Ramos (cell line): ENCODE measurements at regions not wholly inside any gene's neighbourhood (a gene's known extent, or its start where the extent isn't known, plus 50 kb on each side); places are given as distances from the start of the nearest gene placed in this dataset.

ENCODE experiments used
- in situ Hi-C: fragments of 300-500 bp; cut with MboI; formaldehyde crosslinking; loops from one replicate; pipeline ENCODE4 v1.14.3; 2022; ENCODE audit warnings: low sequenced_read_pairs; ENCODE audit not compliant: unreplicated experiment

DNA sequence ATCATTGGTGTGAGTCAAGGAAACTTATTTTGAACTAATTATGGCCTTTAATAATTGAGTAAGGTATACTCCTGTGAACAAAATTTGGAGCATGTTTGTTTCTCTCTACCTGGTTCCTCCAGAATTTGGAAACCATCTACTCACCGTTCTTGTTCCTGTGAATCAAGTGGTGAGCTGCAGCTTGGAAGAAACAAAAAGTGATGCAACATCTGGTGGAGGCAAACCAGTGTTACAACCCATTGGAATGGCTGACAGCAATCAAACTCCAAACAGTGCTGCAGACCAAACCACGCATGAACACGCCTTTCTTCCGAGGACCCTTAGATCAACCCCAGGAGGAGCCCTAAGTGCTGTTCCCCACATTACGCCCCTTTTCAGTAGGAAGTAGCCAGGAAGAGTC, 104.7 kb upstream of the VASH1 start:
- in situ Hi-C loops: no loop called here

DNA sequence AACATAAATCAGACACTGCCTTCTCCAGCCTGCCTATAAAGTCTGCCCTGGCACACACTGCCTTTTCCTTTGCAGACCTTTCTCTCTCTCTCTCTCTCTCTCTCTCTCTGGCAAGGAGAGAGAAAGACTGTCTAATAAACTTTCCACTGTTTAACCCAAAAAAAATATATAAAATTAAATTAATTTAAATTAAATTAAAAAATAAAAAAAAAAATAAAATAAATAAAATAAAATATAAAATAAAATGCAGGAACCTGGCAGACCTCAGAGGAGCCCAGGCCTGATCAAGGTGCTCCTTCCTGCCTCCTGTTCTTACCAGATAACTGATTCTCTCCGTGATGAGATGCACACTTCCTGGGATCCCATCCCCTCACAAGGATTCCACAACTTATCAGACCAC, 103.9 kb upstream of the VASH1 start:
- in situ Hi-C loops: no loop called here

DNA sequence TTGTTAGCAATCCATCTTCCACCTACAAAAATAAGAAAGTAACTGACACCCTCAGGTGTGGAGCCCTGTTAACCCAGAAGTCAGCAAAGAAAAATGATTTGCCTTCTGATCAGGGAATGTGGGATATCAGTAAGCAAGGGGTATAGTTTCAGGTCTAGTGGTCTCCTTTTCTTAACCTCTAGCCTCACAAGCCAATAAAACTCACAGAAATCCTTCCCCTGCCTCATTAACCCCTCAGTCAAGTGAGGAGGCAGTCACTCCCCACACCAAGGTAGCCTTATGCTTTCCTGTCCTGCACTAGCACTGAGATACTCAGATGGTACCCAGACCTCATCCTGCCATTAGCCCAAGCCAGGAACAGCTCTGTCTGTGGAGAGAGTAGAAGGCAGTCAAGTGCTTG, 103.4 kb upstream of the VASH1 start:
- in situ Hi-C loops: no loop called here

DNA sequence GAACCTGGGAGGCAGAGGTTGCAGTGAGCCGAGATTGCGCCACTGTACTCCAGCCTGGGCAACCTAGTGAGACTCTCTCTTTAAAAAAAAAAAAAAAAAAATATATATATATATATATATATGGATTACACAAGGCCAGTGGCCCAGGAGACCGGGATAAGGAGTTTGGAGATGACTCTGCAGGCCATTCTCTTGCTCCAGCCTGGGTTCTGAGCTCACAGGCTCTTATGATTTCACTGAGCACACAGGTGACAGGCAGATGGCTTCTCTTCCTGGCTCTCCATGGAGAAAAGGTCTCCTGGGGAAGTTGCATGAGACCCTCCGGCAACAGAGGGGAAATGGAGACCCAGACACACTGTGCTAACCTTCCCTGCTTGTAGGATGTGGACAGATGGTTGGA, 98.7 kb upstream of the VASH1 start:
- in situ Hi-C loops: no loop called here

DNA sequence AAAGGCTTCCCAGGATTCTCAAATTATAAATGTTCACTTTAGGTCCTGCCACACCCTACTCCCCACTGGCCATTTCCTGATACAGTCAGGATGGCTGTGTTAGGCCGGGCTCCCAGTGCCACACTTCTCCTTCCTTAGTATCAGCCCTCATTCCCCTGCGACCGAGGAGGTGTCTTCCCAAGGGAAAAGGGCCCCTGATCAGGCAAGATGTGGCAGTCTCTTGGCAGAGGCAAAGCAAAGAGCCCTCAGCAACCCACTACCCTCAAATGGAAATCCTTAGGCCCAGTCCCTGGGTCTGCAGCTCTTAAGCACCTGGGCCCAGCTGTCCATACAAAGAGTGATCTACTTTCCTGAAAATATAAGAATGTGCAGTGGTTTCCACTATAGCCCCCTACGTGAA, 96.5 kb upstream of the VASH1 start:
- in situ Hi-C loops: no loop called here

DNA sequence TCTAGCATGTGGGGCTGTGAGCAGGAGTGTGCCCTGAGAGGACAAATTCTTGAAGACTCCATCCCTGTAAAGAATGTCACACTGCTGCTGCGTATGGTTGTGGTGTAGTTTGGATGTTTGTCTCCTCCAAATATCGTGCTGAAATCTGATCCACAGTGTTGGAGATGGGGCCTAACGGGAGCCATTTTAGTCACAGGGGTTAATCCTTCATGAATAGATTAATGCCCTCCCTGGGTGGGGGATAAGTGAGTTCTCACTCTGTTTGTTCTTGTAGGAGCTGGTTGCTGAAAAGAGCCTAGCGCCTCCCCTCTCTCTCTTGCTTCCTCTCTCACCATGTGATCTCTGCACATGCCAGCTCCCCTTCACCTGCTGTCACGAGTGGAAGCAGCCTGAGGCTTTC, 94.5 kb upstream of the VASH1 start:
- in situ Hi-C loops: no loop called here

DNA sequence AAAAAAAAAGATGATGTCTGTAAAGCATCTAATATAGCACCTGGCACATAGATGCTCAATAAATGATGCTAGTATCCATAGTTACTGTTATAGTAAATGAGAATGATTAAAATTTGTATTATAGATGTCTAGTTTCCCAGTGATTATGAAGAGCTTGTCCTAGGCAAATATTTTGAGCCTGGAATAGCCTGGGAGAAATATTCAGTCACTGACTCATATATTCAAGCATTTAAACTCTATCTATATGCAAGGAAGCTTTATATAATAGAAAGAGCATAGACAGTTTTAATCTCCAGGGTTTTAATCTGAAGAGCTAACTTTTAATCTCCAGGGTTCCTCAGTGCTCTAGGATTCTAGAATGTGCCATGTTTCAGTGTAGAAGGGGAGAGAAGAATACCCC, 91.5 kb upstream of the VASH1 start:
- in situ Hi-C loops: no loop called here

DNA sequence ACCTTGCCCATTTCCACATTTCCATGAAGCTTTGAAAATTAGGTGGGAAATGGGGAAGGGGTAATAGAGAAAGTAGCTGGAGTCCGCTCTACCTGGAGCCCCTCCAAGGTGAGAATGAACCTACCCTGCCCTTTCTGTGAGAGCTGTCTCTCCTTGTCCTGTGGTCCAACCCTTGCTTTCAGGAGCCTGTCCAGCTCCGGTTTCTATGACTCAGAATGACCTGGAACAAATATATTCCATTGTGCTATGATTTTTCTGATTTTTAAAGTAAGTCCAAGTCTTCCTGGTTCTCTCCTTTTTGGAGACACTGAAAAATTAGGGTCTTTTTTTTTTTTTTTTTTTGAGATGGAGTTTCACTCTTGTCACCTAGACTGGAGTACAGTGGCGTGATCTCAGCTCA, 89.1 kb upstream of the VASH1 start:
- in situ Hi-C loops: no loop called here

DNA sequence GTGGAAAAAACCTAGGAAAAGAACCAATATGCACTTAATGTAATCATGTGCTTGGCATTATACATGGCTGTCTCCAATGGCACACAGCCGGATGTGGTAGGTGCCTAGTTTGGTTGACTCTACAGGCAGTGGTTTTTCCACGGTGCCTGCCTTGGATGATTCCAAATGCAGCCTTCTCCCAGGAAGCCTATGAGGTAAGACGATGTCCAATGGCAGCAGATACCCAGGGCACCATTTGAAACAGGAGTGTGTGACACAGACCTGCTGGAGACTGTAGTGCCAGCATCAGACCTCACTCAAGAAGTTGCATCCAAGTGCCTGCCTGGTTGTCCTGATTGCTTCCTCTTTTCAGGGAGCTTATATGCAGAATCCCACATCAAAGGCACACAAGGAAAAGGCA, 88.0 kb upstream of the VASH1 start:
- in situ Hi-C loops: no loop called here

DNA sequence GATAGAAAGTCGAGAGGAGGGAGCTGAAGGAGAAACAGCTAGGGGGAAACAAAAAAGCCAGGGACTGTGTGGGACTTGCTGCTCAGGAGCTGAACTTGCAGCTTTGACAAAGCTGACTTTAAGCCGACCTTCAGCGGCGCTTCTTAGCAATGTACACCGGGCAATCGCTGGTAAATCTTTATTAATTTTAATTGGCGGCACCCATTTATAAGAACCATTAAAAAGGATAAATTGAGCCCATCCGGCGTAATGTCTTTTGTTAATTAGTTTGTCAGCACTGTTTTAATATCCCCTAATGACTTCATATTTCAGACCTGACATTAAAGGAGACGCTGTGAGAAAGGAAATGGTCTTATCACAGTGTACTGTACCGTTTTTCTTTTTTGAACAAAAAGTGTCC, 86.2 kb upstream of the VASH1 start:
- in situ Hi-C loops: no loop called here

DNA sequence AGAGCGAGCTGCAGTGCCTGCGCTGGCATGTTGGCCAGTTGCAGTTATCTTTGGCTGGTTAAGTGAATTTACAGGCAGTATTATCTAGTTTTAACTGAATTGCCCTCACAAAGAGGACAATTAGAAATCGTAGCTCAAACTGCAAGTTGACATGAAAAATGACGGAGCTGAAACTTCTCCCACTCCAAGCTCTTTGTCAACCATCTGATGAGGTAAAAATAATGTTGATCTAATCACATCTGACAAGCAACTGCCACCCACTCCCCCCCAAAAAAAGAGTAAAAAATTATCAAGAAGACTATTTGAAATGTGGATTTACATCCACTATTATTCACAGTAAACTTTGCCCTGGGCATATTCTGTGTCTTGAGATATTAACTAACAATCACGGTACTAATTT, 84.7 kb upstream of the VASH1 start:
- in situ Hi-C loops: no loop called here

DNA sequence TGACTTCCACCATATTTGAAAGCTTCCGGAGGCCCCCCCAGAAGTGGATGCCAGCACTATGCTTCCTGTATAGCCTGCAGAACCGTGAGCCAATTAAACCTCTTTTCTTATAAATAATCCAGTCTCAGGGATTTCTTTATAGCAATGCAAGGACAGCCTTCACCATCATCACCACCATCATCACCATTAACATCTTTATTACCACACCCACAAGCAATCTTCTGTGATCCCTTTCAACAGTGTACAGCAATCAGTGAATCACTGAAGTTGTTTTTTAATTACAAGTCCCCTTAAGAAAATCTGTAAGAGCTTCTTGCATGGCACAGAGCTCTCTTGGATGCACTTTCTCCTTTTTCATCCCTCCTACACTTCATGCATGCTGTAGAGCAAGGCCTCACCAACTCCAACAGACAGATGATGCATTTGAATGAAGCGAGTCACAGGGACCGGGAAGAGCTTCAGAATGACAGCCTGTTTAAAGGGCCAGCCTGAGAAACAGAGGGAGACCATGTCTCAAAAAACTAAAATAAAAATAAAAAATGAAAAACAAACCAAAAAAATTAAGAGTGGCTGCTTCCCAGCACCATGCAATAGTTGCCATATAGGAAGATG, 83.6 kb upstream of the VASH1 start:
- in situ Hi-C loops: no loop called here

DNA sequence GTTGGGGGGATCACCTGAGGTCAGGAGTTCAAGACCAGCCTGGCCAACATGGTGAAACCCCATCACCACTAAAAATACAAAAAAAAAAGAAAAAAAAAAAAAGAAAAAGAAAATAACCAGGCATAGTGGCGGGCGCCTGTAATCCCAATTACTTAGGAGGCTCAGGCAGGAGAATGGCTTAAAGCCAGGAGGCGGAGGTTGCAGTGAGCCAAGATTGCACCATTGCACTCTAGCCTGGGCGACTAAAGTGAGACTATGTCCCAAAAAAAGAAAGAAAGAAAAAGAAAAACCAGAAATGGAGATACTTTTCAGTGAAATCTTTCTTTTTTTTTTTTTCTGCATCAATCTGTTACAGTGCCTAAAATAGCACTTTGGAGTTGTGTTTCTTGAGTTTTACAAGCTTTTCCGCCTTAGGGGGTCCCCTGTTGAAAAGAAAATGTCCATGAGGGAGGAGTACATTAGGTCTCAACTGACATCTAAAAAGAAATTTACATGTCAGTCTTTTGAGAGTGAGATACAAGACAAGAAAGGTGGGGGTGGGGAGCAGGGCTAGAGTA, 82.9 kb upstream of the VASH1 start:
- in situ Hi-C loops: no loop called here

DNA sequence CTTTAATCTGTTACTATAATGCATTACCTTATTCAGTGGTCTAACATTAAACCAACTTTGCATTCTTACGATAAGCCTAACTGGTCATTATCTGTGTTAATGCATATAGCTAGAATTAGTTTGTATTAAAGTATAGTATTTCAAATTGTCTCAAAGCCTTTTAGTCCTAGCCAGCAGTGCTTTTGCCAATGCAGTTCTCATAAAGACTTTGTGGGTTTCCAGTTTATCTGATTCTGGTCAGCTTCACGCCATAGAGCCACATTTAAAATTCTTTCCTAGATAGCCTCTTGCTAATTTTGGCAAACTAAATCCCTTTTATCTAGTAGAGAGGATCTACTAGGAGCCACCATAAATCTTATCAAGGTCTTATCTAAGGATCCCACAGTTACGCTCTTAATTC, 78.9 kb upstream of the VASH1 start:
- in situ Hi-C loops: no loop called here

DNA sequence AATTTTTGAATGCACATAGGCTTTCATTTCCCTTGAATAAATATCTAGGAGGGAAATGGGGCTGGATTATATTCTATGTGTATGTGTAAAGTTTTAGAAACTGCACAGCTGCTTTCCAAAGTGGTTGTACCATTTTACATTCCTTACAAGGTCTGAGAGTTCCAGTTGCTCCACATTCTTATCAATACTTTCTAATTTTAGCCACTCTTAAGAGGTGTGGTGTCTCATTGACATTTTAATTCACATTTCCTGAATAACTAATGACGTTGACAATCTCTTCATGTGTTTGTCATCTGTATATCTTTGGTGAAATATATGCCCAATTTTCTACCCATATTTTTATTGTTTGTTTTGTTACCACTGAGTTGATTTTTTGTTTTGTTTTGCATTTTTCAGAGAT, 74.6 kb upstream of the VASH1 start:
- in situ Hi-C loops: no loop called here

DNA sequence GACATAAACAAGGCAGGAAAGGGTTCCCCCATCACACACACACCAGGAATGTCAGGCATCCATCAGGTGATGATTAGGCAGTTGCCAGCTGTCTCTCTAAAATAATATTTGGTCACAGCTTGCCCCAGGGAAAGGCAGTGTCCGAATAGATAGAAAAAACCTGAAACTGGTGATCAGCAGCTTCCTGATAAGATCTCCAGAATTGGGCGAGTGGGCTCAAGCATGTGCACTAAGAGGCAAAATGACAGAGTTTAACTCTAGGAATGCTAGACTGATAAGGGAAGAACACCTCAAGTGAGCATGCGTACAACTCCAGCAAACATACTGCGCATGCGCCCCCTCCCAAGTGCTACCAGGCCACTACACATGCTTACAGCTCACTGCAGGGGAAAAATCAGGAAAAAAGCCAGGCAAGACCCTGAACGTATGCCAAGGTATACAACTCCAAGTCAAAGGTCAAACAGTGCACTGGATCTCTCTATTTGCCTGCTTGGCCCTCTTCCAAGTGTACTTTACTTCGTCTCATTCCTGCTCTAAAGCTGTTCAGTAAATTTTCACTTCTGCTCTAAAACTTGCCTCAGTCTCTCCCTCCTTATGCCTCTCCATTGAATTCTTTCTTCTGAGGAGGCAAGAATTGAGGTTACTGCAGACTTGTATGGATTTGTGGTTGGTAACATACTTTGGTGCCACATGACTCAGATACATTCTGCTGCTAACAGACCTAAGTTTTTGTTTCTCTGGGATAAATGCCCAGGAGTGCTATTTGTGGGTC, 73.5 kb upstream of the VASH1 start:
- in situ Hi-C loops: no loop called here

DNA sequence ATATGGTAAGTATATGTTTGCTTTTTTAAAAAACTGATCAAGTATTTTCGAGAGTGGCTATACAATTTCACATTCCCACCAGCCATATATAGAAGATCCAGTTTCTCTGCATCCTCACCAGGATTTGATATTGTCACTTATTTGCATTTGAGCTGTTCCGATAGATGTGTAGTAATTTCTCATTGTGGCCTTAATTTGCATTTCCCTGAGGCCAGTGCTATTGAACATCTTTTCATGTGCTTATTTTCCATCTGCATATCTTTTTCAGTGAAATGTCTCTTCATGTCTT, 72.9 kb upstream of the VASH1 start:
- in situ Hi-C loops: no loop called here

DNA sequence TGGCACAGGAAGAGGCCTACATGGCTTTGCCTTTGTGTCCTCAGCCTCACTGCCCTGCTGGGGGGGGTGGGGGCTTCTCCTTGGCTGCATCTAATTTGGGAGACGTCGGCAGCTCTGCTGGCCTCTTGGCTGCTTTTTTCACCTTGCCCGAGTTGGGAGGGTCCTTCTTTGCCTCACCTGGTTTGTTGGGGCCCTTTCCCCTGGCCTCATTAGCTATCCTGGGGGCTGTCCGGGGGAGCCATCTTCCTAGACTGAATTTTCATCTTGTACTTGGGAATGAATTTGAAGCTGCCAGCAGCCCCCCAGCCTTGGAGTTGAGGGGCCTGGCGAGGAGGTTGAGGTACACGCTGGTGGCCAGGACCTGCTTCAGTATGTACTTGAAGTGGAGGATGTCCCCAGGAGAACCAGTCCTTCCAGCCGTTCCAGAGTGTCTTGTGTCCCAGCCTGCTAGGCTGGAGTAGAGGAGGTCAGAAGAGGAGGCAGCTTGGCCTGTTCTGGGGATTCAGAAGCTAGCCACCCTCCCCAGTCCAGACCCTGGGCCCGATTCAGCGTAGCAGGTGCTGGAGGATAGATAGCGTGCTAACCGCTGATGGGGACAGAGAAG, 70.7 kb upstream of the VASH1 start:
- in situ Hi-C loops: no loop called here

DNA sequence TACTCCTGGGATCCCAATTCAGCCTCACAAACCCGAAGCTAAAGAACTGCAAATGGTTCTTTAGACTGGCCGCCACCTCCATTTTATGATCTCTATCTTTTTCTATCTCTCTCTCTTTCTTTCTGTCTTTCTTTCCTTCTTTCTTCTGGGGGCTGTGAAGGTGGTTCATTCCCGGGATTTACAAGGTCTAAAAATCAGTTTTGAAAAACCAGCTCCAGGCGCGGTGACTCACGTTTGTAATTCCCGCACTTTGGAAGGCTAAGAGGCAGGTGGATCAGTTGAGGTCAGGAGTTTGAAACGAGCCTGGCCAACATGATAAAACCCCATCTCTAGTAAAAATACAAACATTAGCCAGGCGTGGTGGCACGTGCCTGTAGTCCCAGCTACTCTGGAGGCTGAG, 67.2 kb upstream of the VASH1 start:
- in situ Hi-C loops: no loop called here

DNA sequence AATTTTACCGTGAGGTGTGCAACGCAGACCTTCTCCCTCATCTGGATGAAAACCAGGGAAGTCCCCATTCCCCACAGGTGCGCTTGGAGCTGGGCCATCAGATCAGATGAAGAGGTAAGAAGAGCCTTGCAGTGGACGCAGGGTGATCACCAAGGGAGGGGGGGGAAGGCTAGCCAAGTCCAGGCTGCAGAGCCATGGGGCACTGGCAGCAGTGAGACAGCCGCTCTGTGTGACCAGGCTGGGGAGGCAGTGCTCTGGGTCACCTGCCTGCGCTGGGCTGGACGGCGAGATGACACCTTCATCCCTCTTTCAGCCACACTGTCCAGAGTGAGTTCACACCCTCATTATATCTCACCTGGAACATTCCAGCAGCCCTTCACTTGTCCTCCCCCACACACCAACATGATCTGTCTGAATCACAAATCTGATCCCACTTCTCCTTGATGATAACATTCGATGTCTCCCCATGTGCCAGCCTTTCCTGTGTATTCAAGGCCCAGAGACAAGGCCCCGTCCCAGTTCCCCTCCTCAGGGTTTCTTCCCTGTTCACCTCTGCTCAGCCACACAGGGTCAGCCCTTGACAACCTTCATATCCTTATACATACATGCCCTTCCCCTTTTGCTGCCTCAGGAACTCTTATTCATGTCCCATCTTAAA, 65.9 kb upstream of the VASH1 start:
- in situ Hi-C loops: no loop called here

DNA sequence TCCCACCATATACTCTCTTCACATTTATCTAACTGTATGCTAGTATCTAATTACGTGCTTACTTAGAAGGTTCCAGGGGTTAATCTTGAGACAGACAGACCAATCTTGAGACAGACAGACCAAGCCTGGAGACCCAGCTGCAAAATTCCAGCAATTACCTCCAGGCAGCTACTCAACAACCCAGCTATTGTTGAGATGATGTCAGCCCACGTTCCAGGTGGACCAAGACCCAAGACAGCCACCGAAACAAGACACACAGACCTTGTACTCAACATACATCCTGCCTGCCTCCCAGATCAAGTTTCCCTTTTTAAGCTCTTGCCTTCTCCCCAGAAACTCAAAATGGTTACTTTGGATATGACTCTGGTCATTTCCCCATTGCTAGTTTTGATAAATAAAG, 64.9 kb upstream of the VASH1 start:
- in situ Hi-C loops: no loop called here
